Spleen (tissue), 7 donors: ENCODE measurements at regions not wholly inside any gene's neighbourhood (a gene's known extent, or its start where the extent isn't known, plus 50 kb on each side); places are given as distances from the start of the nearest gene placed in this dataset.

ENCODE experiments used
- POLR2A ChIP-seq, 3 donors: fragments of 450-650 bp; IDR thresholded peaks; one replicate each; pipeline ENCODE4 v1.5.1; 2017; ENCODE audit warnings: antibody characterized with exemption in 3 of 3, mild to moderate bottlenecking in 1 of 3
- POLR2AphosphoS5 ChIP-seq, 3 donors: sonication (generic); formaldehyde crosslinking; IDR thresholded peaks; one replicate each; pipeline ENCODE4 v1.5.1; 2017; ENCODE audit warnings: antibody characterized with exemption in 3 of 3
- TF ChIP-seq, protein P1 (sequence below), 11 experiments: fragments of 200-600 bp in 7 of 11; fragments of 450-650 bp in 4 of 11; sonication (generic) in 4 of 11; IDR thresholded peaks in 8 of 11; conservative IDR thresholded peaks in 3 of 11; 1 replicate in 7 of 11; 2 replicates in 4 of 11; pipeline versions ENCODE4 v1.4.0 to v1.8.0; 2016 to 2021; ENCODE audit warnings: antibody characterized with exemption in 11 of 11, inconsistent platforms in 4 of 11, mild to moderate bottlenecking in 1 of 11
- donor health status: DM: no; HTN: no; CAD: no; lungs with moderate emphysema.
- donor health status: DM: no; HTN: no; CAD: no.
- donor health status: DM: no; HTN: no; CAD: no.

DNA sequence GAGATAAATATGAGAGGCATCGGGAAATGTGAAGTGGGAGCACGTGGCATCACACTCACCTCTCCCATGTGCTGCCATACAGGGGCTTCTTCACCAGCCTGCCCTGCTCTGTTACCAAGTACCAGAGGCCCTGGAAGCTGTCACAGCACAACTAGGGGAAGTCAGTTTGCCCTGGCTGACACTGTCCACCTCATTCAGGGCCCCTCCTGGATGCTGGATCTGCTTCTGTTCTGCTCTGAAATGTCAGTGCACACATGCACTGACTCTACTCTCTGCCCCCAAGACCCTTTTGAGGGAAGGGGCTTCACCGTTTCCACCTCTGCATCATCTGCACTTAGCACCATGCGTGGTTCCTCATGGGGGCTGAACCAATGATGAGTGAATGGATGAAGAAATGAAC is 311.1 kb downstream of the EN1 start:
- TF ChIP-seq, protein P1, sequence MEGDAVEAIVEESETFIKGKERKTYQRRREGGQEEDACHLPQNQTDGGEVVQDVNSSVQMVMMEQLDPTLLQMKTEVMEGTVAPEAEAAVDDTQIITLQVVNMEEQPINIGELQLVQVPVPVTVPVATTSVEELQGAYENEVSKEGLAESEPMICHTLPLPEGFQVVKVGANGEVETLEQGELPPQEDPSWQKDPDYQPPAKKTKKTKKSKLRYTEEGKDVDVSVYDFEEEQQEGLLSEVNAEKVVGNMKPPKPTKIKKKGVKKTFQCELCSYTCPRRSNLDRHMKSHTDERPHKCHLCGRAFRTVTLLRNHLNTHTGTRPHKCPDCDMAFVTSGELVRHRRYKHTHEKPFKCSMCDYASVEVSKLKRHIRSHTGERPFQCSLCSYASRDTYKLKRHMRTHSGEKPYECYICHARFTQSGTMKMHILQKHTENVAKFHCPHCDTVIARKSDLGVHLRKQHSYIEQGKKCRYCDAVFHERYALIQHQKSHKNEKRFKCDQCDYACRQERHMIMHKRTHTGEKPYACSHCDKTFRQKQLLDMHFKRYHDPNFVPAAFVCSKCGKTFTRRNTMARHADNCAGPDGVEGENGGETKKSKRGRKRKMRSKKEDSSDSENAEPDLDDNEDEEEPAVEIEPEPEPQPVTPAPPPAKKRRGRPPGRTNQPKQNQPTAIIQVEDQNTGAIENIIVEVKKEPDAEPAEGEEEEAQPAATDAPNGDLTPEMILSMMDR (IDR thresholded peaks at IDR 0.05 in 8 of 11, conservative IDR thresholded peaks at IDR 0.05 in 3 of 11), result no peak
- TF ChIP-seq POLR2A (IDR thresholded peaks at IDR 0.05) (no peak), POLR2AphosphoS5 (IDR thresholded peaks at IDR 0.05) (no peak)
